ENCODE measurements at regions not wholly inside any gene's neighbourhood (a gene's known extent, or its start where the extent isn't known, plus 50 kb on each side); places are given as distances from the start of the nearest gene placed in this dataset.

DNA sequence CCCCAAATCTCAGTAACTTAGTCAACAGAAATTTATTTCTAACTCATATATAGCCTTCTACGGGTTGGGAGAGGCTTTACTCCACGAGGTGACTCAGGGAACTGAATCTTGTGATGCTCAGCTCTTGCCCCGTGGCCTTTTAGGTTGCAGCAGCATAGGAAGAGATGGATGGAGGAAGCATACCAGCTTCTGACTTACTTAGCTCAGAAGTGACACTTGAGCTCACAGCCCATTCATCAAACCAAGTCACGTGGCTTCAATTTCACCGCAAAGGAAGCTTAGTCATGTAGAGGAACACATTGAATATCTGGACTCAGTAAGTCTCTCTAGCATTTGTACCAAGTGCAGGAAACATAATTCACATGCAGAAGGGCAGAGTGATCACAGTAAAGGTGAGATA lies 124.1 kb upstream of the KCNN2 start:
- no peak overlapping the region for H3K27ac ChIP-seq
- TF ChIP-seq, protein P1, sequence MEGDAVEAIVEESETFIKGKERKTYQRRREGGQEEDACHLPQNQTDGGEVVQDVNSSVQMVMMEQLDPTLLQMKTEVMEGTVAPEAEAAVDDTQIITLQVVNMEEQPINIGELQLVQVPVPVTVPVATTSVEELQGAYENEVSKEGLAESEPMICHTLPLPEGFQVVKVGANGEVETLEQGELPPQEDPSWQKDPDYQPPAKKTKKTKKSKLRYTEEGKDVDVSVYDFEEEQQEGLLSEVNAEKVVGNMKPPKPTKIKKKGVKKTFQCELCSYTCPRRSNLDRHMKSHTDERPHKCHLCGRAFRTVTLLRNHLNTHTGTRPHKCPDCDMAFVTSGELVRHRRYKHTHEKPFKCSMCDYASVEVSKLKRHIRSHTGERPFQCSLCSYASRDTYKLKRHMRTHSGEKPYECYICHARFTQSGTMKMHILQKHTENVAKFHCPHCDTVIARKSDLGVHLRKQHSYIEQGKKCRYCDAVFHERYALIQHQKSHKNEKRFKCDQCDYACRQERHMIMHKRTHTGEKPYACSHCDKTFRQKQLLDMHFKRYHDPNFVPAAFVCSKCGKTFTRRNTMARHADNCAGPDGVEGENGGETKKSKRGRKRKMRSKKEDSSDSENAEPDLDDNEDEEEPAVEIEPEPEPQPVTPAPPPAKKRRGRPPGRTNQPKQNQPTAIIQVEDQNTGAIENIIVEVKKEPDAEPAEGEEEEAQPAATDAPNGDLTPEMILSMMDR (conservative IDR thresholded peaks at IDR 0.05) = no peak

GRCh38 chr5:114238771-114239313 lies 123.0 kb upstream of the KCNN2 start:
- TF ChIP-seq, protein P1 (conservative IDR thresholded peaks at IDR 0.05) = no peak
- H3K27ac ChIP-seq = no peak overlapping the region

DNA sequence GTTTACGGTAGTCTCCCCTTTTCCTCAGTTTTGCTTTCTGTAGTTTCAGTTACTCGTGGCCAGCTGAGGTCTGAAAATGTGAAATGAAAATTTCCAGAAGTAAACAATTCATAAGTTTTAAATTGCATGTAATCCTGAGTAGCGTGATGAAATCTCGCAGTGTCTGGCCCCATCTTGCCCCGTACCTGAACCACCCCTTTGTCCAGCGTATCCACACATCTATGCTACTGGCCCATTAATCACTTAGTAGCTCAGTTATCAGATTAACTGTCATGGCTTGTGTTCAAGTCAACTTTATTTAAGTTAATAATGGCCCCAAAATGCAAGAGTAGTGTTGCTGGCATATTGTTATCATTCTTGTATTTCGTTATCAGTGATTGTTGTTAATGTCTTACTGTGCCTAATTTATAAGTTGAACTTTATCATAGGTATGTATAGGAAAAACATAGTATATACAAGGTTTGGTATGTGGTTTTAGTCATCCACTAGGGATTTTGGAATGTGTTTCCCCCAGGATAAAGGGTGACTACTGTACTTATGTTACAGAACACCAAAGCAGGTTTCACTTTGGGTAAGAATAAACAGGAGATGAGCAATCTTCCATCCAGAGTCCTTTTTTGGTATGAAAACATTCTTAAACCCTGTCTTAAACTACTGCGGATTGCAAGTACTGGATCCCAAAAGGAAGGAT lies 118.4 kb upstream of the KCNN2 start:
- no peak overlapping the region for H3K27ac ChIP-seq
- TF ChIP-seq, protein P1 (conservative IDR thresholded peaks at IDR 0.05) = no peak

DNA sequence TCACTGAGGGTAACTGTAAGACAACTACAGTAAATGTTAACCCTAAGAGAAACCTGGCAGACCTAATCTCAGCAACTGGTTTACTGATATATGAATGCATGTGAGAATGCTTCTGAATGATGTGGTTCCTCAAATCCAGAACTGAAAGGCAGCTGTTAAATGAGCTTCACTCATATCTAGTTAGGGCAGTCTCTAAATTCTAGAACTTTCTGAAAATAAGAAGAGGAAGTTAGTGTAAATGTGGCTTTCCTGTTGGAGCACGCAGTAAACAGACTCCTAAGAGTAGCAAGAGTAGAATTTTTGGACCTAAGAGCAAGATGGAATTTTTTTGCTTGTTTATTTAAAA lies 117.9 kb upstream of the KCNN2 start:
- no peak overlapping the region; the same call in 1 of the 2 replicates for H3K27ac ChIP-seq
- TF ChIP-seq, protein P1 (conservative IDR thresholded peaks at IDR 0.05) = no peak

- peak overlapping the region; percentile 4; the same call in 1 of the 2 replicates for H3K27ac ChIP-seq
Observed at GRCh38 chr5:114249823-114250222, 112.0 kb upstream of the KCNN2 start.

DNA sequence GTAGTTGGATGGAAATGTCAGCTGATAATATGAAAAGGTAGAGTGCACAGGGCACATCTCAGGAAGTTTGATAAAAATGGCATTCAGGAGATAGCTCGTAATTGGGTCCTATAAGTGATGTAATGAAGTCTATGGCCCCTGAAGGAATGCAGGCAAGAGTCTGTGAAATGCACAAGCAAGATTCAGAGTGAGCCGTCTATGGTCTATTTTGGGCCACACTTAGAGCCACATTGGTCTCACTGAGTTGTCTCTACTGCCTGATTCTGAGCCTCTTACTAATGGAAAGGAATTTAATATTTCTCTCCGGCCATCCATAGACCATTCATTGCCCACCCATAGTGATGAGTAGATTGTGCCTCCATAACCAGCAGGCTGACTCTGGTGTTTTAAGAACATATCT lies 111.3 kb upstream of the KCNN2 start:
- H3K27ac ChIP-seq = peak overlapping the region; percentile 4; the same call in 1 of the 2 replicates
- TF ChIP-seq, protein P1 (conservative IDR thresholded peaks at IDR 0.05) = no peak

More at GRCh38 chr5:114249823-114250222, 112.0 kb upstream of the KCNN2 start:
- TF ChIP-seq, protein P1 (conservative IDR thresholded peaks at IDR 0.05) = no peak

DNA sequence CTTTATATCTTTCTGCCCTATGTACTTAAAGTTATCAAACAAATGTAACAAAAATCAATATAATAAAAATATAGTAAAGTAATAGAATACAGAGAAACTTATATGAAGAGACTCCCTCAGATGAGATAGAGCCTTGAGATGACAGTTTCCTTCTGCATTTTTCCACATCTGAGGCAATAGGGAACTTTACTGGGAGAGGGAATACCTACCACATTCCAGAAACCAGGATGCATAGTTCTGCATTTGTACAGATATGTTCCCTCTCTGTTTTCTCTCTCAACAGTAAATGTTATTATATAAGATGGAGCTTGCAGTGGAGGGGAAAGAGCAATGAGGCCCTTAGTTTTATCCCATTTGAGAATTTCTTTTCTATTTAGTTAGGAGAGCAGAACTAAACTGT lies 109.6 kb upstream of the KCNN2 start:
- H3K27ac ChIP-seq = peak overlapping the region; percentile 45; the same call in 1 of the 2 replicates
- TF ChIP-seq, protein P1 (conservative IDR thresholded peaks at IDR 0.05) = no peak

All from VCaP (cell line).